Suprapubic skin (tissue), 3 donors: ENCODE measurements at regions not wholly inside any gene's neighbourhood (a gene's known extent, or its start where the extent isn't known, plus 50 kb on each side); places are given as distances from the start of the nearest gene placed in this dataset.

Experiments
- EP300 ChIP-seq: sonication (generic); formaldehyde crosslinking; IDR thresholded peaks from one replicate; pipeline ENCODE4 v1.6.1; 2017; ENCODE audit warnings: antibody characterized with exemption
- POLR2A ChIP-seq, 2 donors: fragments of 450-650 bp; IDR thresholded peaks; one replicate each; pipeline ENCODE4 v1.6.1; 2017; ENCODE audit warnings: antibody characterized with exemption in 2 of 2, mild to moderate bottlenecking in 2 of 2, moderate library complexity in 2 of 2
- TF ChIP-seq, protein P1 (sequence below), 2 donors: fragments of 200-600 bp in 1 of 2; fragments of 450-650 bp in 1 of 2; sonication (generic) in 1 of 2; IDR thresholded peaks; one replicate each; pipeline ENCODE4 v1.5.1; 2016 to 2019; ENCODE audit warnings: antibody characterized with exemption in 2 of 2, mild to moderate bottlenecking in 1 of 2, moderate library complexity in 1 of 2

DNA sequence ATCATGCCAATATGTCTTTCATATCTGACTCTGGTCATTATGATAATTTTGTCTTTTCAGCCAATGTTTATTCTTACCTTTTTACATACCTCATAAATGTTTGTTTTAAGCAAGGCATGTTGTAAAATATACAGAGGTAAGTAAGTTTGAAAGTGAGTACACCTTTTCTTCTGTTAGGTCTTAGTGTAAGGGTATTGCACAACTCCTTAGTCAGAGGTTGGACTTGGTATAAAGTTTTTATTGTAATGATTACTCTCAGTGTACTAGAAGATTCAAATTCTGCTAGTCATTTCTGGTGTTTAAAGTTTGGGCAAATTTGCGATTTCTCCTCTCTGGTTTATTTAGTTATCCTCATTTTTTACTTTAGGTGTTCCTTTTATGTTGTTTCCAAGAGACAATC, 564.3 kb upstream of the FSIP2 start:
- TF ChIP-seq, protein P1, sequence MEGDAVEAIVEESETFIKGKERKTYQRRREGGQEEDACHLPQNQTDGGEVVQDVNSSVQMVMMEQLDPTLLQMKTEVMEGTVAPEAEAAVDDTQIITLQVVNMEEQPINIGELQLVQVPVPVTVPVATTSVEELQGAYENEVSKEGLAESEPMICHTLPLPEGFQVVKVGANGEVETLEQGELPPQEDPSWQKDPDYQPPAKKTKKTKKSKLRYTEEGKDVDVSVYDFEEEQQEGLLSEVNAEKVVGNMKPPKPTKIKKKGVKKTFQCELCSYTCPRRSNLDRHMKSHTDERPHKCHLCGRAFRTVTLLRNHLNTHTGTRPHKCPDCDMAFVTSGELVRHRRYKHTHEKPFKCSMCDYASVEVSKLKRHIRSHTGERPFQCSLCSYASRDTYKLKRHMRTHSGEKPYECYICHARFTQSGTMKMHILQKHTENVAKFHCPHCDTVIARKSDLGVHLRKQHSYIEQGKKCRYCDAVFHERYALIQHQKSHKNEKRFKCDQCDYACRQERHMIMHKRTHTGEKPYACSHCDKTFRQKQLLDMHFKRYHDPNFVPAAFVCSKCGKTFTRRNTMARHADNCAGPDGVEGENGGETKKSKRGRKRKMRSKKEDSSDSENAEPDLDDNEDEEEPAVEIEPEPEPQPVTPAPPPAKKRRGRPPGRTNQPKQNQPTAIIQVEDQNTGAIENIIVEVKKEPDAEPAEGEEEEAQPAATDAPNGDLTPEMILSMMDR (IDR thresholded peaks at IDR 0.05), result no peak
- TF ChIP-seq POLR2A (IDR thresholded peaks at IDR 0.05) (no peak), EP300 (no peak)
